Subcutaneous abdominal adipose tissue (tissue), 5 donors: ENCODE measurements at regions not wholly inside any gene's neighbourhood (a gene's known extent, or its start where the extent isn't known, plus 50 kb on each side); places are given as distances from the start of the nearest gene placed in this dataset.

Experiments
- H3K27ac ChIP-seq: one replicate; pipeline ENCODE4 v1.7.0; 2013; ENCODE audit warnings: low read depth, mild to moderate bottlenecking, inconsistent platforms, low read length, moderate library complexity
- H3K27me3 ChIP-seq, 5 donors: one replicate each; pipeline ENCODE4 v1.7.0; 2013; ENCODE audit warnings: low read length in 5 of 5, inconsistent platforms in 1 of 5; ENCODE audit not compliant: control insufficient read depth in 5 of 5, insufficient read depth in 4 of 5
- H3K36me3 ChIP-seq, 5 donors: one replicate each; pipeline ENCODE4 v1.7.0; 2013; ENCODE audit warnings: low read length in 5 of 5; ENCODE audit not compliant: control insufficient read depth in 5 of 5, insufficient read depth in 5 of 5
- H3K4me1 ChIP-seq, 5 donors: one replicate each; pipeline ENCODE4 v1.7.0; 2013; ENCODE audit warnings: low read length in 5 of 5, mild to moderate bottlenecking in 3 of 5, moderate library complexity in 1 of 5; ENCODE audit not compliant: control insufficient read depth in 5 of 5, insufficient read depth in 5 of 5
- H3K4me3 ChIP-seq, 5 donors: one replicate each; pipeline ENCODE4 v1.7.0; 2013; ENCODE audit warnings: low read length in 5 of 5, low read depth in 1 of 5
- H3K9ac ChIP-seq, 5 donors: one replicate each; pipeline ENCODE4 v1.7.0; 2013; ENCODE audit warnings: low read length in 5 of 5, mild to moderate bottlenecking in 4 of 5, moderate library complexity in 3 of 5
- H3K9me3 ChIP-seq, 5 donors: one replicate each; pipeline ENCODE4 v1.7.0; 2013; ENCODE audit warnings: low read length in 5 of 5; ENCODE audit not compliant: control insufficient read depth in 5 of 5
- donor health status: healthy.
- donor health status: healthy.
- donor health status: healthy.
- donor health status: healthy.
- donor health status: healthy.

DNA sequence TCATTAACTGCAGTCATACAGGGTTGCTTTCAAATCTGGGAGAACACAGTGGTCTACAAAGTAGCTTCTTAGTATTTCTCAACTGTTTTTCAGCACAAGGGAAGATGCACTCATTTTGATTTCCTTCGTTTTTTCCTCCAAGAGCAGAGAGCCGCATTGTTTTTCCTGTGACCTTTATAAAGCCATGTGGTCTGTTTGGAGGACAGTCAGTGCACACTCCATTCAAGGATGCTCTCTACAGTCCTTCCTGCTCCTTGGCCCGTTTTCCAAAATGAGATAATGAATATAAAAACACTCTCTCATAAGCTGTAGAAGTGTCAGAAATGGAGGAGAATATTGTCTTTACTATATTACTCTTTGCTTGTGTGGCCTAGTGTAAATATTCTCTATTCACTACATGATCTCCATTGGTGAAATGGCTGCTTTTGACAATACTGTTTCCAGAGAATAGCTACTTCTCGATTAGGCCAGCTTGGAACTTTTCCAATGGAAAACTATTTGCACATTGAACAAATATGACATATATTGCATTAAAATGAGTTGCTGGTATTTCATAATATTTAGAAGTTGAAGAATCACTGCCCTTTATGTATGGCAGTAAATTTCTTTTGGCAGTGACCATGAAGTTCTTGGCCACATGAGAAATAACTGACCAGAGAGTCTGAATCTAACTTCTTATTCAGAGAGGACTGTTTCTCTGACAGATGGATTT, 393.1 kb upstream of the RGS6 start:
- no peak overlapping the region for H3K9ac ChIP-seq
- H3K27ac ChIP-seq = no peak overlapping the region
- peaks cover 0 to 32% (median 17%) of the 10 kb centered on the region in 5 donors for H3K4me1 ChIP-seq
- no peaks in the 10 kb centered on the region for H3K36me3 ChIP-seq
- H3K27me3 ChIP-seq = no peaks in the 10 kb centered on the region
- H3K4me3 ChIP-seq = no peak overlapping the region
- no peaks in the 10 kb centered on the region for H3K9me3 ChIP-seq

DNA sequence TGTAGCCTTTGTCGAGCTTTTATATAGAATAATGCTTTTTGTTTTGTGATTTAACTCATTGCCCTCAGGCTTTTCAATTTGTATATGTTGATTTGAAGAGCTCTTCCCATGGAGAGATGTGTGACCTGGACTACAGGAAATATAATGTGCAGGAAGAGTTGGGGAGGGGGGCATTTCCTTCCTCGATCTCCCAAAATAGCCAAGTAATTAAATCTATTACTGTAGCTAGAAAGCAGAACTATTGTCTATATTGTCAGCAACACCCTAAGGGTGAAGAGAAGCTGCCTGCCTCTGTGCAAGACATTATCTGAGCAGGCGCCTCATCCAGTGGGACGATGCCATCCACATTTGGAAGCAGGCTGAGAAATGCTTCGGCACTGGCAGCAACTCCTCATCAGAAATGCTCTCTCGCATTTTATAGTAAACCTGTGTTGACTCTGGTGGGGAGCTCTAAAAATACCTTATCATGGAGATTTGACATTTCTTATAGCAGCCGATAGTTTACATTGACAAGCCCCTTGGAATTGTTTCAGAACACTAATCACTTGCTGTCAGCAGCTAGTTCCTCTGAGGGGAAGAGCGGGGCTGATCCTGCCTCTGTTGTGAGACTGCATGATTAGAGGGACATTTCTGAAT, 392.5 kb upstream of the RGS6 start:
- H3K9ac ChIP-seq = peak overlapping the region in 1 of 5 donors; percentile 4
- no peak overlapping the region for H3K27ac ChIP-seq
- H3K36me3 ChIP-seq = no peaks in the 10 kb centered on the region
- peak overlapping the region in 2 of 5 donors; percentile 6 to 28 for H3K4me3 ChIP-seq
- no peaks in the 10 kb centered on the region for H3K27me3 ChIP-seq
- peaks cover 0 to 32% (median 17%) of the 10 kb centered on the region in 5 donors for H3K4me1 ChIP-seq
- no peaks in the 10 kb centered on the region for H3K9me3 ChIP-seq

DNA sequence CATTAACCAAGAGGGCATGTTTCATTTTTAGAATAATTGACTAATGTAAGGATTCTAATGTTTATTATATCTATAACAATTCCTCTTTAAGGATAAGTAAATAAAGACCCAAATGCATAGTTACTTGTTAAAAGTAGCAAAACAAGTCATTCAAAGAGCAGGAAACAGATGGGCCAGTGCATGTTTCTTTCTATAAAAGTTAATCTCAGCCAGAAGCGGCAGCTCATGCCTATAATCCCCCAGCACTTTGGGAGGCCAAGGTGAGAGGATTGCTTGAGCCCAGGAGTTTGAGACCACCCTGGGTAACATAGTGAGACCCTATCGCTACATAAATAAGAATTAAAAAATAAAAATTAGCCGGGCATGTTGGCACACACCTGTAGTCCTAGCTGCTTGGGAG, 391.0 kb upstream of the RGS6 start:
- H3K9me3 ChIP-seq = no peaks in the 10 kb centered on the region
- H3K27me3 ChIP-seq = no peaks in the 10 kb centered on the region
- no peaks in the 10 kb centered on the region for H3K36me3 ChIP-seq
- H3K27ac ChIP-seq = no peak overlapping the region
- H3K9ac ChIP-seq = no peak overlapping the region
- peaks cover 0 to 28% (median 17%) of the 10 kb centered on the region in 5 donors for H3K4me1 ChIP-seq
- H3K4me3 ChIP-seq = no peak overlapping the region

DNA sequence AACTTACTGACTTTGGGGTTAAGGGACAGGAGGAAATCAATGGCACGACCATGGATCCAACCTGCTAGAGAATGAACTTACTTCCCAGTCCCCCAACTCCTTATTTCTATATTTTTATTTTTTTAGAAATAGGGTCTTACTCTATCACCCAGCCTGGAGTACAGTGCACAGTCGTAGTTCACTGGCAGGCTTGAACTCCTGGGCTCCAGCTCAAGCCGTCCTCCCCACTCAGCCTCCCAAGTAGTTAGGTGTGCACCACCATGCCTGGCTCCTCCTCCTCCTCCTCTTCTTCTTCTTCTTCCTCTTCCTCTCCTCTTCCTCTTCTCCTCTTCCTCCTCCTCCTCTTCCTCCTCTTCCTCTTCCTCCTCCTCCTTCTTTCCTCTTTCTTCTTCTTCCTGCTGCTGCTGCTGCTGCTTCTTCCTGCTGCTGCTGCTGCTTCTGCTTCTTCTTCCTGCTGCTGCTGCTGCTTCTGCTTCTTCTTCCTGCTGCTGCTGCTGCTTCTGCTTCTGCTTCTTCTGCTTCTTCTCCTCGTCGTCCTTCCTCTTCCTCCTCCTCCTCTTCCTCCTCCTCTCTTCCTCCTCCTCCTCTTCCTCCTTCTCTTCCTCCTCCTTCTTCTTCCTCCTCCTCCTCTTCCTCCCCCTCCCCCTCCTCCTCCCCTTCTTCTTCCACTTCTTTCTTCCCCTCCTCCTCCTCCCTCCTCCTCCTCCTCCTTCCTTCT, 390.1 kb upstream of the RGS6 start:
- Histone ChIP-seq H3K27me3 (no peaks in the 10 kb centered on the region), H3K4me3 (no peak overlapping the region), H3K27ac (no peak overlapping the region), H3K9ac (no peak overlapping the region), H3K36me3 (peaks cover 0 to 3% (median 0%) of the 10 kb centered on the region in 5 donors), H3K9me3 (no peaks in the 10 kb centered on the region), H3K4me1 (peaks cover 0 to 27% (median 14%) of the 10 kb centered on the region in 5 donors)

DNA sequence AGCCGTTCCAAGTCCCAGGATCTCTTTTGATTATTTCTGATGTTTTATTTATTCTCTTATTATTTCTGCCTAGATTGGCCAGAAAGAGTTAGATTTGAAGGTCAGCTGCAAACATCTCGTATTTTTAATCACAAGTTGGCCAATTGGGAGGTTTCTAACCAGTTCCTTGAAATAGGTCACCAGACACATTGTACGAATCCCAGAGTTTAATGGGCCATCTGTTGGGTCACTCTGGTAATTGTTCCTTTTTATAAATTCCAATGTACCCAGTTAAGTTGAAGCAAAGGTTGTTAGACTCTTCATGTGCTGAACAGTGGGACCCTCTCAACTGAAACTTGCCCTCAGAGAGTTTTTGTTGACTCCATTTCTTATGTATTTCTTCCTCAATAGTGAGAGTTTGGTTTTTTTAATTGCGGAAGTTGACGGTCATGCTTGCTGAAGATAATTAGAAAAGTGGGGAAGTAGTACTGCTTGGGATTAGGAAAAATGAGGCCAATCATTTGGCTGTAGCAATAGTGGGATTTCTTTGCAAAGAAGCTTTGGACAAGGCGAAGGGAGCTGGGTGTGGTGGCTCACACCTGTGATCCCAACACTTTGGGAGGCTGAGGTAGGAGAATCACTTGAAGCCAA, 382.7 kb upstream of the RGS6 start:
- H3K36me3 ChIP-seq = peaks cover 0 to 3% (median 0%) of the 10 kb centered on the region in 5 donors
- H3K9ac ChIP-seq = no peak overlapping the region
- H3K27ac ChIP-seq = no peak overlapping the region
- H3K4me3 ChIP-seq = no peak overlapping the region
- no peaks in the 10 kb centered on the region for H3K27me3 ChIP-seq
- H3K4me1 ChIP-seq = no peaks in the 10 kb centered on the region
- no peaks in the 10 kb centered on the region for H3K9me3 ChIP-seq

DNA sequence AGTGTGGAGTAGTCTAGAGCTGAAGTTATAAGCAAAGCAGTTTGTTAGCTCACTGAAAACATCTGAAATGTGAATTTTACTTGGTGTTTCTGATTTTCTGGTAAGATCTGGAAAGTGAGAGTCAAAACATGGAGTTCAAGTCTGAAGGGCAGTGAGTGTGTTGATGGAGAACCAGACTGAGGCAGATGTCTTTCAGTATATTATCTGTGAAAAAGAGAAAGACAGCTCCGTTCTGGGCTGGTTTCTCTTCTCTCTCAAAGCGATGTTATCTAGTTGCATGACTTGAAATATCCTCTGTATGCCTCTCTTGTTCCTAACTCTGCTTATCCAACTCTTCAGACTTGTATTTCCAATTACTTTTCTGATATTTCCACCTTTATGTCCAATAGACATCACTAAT, 381.9 kb upstream of the RGS6 start:
- no peaks in the 10 kb centered on the region for H3K27me3 ChIP-seq
- H3K36me3 ChIP-seq = peaks cover 0 to 3% (median 0%) of the 10 kb centered on the region in 5 donors
- H3K27ac ChIP-seq = no peak overlapping the region
- H3K9ac ChIP-seq = no peak overlapping the region
- no peaks in the 10 kb centered on the region for H3K4me1 ChIP-seq
- H3K4me3 ChIP-seq = no peak overlapping the region
- peaks cover 0 to 4% (median 0%) of the 10 kb centered on the region in 5 donors for H3K9me3 ChIP-seq

DNA sequence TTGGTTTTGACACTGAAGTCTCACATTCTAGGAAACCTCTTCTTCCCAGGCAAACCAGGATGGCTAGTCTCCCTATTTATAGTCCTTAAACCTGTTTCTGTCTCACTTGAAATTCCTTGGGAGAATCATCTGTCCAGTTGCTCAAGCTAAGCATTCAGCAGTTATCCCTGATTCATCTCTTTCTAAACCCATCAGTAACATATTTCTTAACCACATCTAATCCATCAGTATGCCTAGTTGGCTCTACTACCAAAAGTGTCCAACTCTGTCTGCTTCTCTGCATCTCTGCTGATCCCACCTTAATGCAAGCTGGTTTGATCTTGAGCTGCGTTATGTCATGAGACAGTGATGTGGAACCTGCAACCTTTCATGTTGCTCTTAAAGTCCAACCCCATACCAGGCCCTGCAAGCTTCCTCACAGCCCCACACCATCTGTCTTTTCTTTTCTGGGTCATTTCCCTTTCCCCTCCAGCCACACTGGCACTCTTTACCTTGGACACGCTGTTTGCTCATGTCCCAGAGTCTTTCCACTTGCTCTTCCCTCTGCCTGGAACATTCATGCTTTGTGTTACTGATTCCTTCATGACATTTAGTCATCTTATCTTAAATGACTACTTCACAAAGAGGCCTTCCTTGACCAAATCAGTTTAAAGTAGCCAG, 380.8 kb upstream of the RGS6 start:
- Histone ChIP-seq H3K9ac (no peak overlapping the region), H3K9me3 (peaks cover 0 to 4% (median 0%) of the 10 kb centered on the region in 5 donors), H3K4me3 (no peak overlapping the region), H3K27me3 (no peaks in the 10 kb centered on the region), H3K4me1 (no peaks in the 10 kb centered on the region), H3K27ac (no peak overlapping the region), H3K36me3 (peaks cover 0 to 3% (median 0%) of the 10 kb centered on the region in 5 donors)

DNA sequence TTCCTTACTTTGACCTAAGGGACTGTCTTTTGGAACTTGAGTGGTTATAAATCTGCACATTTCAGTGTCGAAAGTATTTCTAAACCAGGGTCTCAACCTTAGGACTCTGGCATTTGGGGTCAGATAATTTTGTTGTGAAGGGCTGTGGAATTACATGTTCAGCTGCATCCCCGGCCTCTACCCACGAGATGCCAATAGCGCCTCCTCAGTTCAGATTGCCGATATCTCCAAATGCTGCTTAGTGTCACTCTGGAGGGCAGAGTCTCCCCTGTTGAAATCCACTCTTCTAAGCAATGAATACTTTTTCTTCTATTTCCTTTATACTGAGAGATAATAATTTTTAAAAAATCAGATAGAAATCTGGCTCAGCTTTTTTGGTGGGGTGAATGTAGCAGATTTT, 379.4 kb upstream of the RGS6 start:
- Histone ChIP-seq H3K4me3 (no peak overlapping the region), H3K27me3 (no peaks in the 10 kb centered on the region), H3K4me1 (no peaks in the 10 kb centered on the region), H3K9ac (no peak overlapping the region), H3K27ac (no peak overlapping the region), H3K36me3 (no peaks in the 10 kb centered on the region), H3K9me3 (peaks cover 0 to 4% (median 0%) of the 10 kb centered on the region in 5 donors)

DNA sequence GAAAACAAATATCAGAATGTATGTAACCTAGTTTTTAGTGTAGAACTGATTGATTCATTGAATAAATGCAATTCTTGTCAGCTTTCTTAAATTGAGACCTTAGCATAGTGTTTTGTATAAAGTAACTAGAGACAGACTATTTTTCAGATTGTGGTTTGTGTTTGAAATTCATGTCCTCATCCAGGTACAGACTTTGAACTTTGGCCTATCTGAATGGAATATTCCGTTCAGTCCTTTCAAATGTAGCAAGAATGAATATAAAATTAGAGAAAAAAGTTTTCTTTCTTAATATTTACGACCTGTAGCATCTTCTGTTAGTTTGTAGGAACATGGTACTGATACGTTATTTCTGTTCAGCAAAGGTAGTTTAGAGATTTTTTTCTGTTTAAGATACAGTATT, 378.4 kb upstream of the RGS6 start:
- Histone ChIP-seq H3K27ac (no peak overlapping the region), H3K27me3 (no peaks in the 10 kb centered on the region), H3K4me3 (no peak overlapping the region), H3K9me3 (peaks cover 0 to 4% (median 0%) of the 10 kb centered on the region in 5 donors), H3K36me3 (no peaks in the 10 kb centered on the region), H3K4me1 (no peaks in the 10 kb centered on the region), H3K9ac (no peak overlapping the region)
